ENCODE measurements at regions not wholly inside any gene's neighbourhood (a gene's known extent, or its start where the extent isn't known, plus 50 kb on each side); places are given as distances from the start of the nearest gene placed in this dataset.

DNA sequence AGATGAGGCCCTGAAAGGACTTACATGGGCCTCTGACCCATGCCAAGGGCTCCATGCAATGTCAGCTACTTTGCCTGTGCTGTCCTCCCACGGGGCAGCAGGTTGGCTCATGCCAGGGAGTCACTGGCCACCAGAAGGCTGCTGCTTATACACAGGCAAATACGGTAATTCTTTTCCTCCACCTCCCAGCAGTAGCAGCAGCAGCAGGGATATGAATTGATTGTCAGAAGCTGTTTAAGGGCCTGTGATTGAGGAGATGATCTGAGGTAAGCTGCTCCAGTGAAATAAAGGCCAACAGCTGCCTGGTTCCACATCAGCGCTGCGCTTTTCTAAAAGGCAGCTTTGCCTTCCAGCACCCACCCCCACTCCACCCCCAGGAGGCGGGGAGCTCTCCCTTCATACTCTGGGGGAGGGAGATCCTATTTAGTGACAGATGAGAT lies 250.5 kb downstream of the SHQ1 start:
- no peak for DNase-seq (ENCODE audit: low read depth)
- TF ChIP-seq, protein P1, sequence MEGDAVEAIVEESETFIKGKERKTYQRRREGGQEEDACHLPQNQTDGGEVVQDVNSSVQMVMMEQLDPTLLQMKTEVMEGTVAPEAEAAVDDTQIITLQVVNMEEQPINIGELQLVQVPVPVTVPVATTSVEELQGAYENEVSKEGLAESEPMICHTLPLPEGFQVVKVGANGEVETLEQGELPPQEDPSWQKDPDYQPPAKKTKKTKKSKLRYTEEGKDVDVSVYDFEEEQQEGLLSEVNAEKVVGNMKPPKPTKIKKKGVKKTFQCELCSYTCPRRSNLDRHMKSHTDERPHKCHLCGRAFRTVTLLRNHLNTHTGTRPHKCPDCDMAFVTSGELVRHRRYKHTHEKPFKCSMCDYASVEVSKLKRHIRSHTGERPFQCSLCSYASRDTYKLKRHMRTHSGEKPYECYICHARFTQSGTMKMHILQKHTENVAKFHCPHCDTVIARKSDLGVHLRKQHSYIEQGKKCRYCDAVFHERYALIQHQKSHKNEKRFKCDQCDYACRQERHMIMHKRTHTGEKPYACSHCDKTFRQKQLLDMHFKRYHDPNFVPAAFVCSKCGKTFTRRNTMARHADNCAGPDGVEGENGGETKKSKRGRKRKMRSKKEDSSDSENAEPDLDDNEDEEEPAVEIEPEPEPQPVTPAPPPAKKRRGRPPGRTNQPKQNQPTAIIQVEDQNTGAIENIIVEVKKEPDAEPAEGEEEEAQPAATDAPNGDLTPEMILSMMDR (IDR thresholded peaks at IDR 0.05; ENCODE audit: insufficient read depth, low read depth, low read length, missing control alignments) = no peak
- H3K4me3 ChIP-seq (ENCODE audit: low read depth, low read length) = no peak overlapping the region

DNA sequence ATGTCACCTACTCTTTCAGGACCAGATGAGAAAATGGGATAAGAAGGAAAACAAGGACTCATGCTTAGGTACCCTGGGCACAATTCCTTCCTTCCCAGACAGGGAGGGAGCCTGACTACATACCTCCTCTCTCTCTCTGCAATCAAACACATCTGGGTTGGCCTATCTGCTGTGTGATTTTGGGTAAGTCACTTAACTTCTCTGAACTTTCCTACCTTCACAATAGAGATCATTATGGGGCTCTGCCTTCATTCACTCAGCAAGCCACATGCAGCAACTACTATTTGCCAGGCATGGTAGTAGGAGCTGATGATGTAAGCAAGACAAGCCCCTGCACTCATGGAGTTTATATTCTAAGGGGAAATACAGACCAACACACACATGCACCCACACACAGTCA lies 251.2 kb downstream of the SHQ1 start:
- TF ChIP-seq, protein P1 (IDR thresholded peaks at IDR 0.05; ENCODE audit: insufficient read depth, low read depth, low read length, missing control alignments) = no peak
- no peak overlapping the region for H3K4me3 ChIP-seq (ENCODE audit: low read depth, low read length)
- no peak for DNase-seq (ENCODE audit: low read depth)

DNA sequence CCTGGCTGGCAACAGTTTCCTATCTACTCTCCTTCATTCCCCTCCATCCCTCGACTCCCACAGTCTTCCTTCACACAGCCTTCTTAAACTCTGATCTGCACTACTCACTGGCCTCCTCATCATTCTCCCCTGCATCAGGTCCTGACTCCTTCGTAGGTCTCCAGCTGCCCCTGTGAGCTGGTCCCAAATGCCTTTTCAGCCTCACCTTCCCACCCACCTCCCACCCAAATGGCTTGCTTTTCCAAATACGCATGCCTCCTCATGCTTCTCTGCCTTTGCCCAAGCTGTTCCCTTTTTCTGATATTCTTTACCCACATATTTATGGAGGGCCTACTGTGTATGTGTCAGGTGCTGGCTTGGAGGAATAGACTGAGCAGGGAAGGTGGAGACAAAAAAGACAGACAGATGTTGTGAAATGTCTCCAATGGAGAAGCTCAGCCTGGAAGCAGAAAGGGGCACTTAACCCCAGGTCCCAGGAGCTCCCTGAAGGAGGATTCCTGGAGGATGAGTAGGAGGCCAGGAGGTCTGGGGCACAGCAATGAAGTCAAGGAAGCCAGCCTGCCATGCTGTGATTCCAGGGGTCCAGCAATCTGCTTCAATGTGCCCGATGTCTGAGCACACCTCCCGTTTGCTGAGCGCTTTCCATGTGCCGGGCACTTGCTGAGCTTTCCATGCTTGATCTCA lies 252.2 kb downstream of the SHQ1 start:
- DNase-seq (ENCODE audit: low read depth) = no peak
- H3K4me3 ChIP-seq (ENCODE audit: low read depth, low read length) = no peak overlapping the region
- TF ChIP-seq, protein P1 (IDR thresholded peaks at IDR 0.05; ENCODE audit: insufficient read depth, low read depth, low read length, missing control alignments) = no peak

DNA sequence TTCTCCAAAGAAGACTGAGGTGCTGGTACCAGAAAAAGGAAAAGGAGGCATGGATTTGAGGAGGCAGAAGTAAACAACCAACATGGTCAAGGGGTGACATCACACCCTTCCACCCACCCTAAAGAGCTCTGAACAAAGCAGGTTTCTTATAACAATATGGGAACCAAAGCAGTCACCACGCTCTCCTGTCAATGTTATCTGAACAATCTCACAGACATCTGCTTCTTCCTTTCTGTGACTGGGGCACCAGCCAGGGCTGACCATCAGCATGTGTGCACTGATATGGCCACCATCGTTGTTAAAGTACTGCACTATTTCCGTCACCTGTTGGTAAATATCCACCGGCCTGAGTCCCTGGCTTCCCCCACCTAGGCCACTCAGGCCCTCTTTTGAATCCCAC lies 252.9 kb downstream of the SHQ1 start:
- no peak overlapping the region for H3K4me3 ChIP-seq (ENCODE audit: low read depth, low read length)
- TF ChIP-seq, protein P1 (IDR thresholded peaks at IDR 0.05; ENCODE audit: insufficient read depth, low read depth, low read length, missing control alignments) = no peak
- DNase-seq (ENCODE audit: low read depth) = no peak

DNA sequence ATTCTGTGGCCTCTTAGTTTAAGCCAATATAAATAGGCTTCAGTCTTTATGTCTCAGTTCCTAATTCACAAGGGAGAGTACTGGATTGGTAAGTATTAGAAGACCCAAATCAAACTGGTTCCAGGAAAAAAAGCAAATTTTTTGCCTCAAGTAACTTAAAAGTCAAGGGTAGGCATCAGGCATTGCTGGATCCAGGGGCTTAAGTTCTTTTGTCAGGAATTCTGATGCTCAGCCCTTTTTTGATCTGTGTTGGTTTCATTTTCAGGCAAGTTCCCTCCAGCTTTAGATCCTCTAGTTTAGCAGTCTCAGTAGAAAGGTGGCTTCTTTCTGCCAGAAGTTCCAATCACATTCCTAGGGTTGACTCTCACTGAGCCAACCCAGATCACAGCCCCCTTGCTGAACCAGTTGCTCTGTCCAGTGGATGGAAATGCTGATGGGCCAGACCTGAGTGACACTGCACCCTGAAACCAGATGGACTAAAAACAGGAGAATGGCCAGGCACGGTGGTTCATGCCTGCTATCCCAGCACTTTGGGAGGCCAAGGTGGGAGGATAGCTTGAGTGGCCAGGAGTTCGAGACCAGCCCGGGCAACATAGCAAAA lies 253.5 kb downstream of the SHQ1 start:
- no peak overlapping the region for H3K4me3 ChIP-seq (ENCODE audit: low read depth, low read length)
- TF ChIP-seq, protein P1 (IDR thresholded peaks at IDR 0.05; ENCODE audit: insufficient read depth, low read depth, low read length, missing control alignments) = no peak
- DNase-seq (ENCODE audit: low read depth) = no peak

DNA sequence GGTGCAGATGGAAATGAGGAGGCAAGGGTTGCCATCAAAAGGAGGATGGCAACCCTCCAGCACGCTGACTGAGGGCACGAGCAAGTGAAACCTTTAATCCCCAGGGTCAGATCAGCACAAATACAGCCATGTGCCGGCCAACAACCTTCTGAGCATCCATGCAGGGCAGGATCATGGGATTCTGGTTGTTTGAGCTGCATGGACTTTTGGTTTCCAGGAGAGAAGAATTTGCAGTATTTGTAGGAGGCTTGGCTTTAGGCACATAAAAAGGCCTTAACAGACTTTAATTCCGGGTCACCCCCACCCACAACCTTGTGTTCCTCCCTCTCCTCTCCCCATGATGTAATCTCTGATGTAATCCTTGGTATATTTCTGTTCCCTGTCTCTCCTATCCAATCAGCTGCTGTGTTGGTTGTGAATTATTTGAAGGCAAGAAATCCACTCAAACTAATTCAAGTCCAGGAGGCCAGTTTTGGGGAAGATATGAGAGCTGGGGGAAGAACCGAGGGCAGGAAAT lies 254.3 kb downstream of the SHQ1 start:
- DNase-seq (ENCODE audit: low read depth) = no peak
- no peak overlapping the region for H3K4me3 ChIP-seq (ENCODE audit: low read depth, low read length)
- TF ChIP-seq, protein P1 (IDR thresholded peaks at IDR 0.05; ENCODE audit: insufficient read depth, low read depth, low read length, missing control alignments) = no peak

All from GM12865 (cell line).